ENCODE measurements at regions not wholly inside any gene's neighbourhood (a gene's known extent, or its start where the extent isn't known, plus 50 kb on each side); places are given as distances from the start of the nearest gene placed in this dataset.

DNA sequence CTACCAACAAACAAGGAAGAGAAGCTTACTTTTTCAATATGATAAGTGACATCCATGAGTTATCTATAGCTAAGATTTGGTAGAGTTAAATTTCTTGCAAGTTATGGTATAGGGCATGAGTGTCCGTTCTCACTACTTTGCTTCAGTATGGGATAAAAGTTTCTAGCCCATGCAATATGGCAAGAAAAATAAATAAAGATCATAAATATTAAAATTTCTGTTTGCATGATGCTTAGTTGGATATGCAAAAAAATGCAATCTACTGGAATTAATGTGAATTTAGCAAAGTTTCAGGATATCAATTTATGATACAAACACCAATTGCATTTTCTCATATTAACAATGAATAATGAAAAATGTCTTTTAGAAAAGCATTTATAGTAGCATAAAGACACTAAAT, 148.7 kb upstream of the ADARB2 start:
- intact Hi-C loops (cut with DNase I): no loop called here
- Histone ChIP-seq H3K27me3 (no peaks in the 10 kb centered on the region), H3K9me3 (peaks cover 0 to 40% (median 8%) of the 10 kb centered on the region in 11 donors), H3K27ac (no peak overlapping the region), H3K4me1 (no peaks in the 10 kb centered on the region), H3K4me3 (no peak overlapping the region), H3K36me3 (no peaks in the 10 kb centered on the region)
- 68 to 77% methylated on average over 1 of the region's 1 CpG for whole genome bisulfite sequencing, 2 donors
- ATAC-seq (no peak), DNase-seq (no peak)
- no peak for TF ChIP-seq CTCF (IDR thresholded peaks at IDR 0.05)

GRCh38 chr10:1882728-1883127, 145.4 kb upstream of the ADARB2 start:
- intact Hi-C loops (cut with DNase I): no loop called here
- DNase-seq (no peak), ATAC-seq (no peak)
- no peak overlapping the region for H3K4me3 ChIP-seq
- WGBS, 2 donors: 85% methylated on average over 4 of the region's 4 CpGs
- H3K4me1 ChIP-seq: no peaks in the 10 kb centered on the region
- no peak for TF ChIP-seq CTCF (IDR thresholded peaks at IDR 0.05)
- no peaks in the 10 kb centered on the region for H3K36me3 ChIP-seq
- peaks cover 0 to 28% (median 6%) of the 10 kb centered on the region in 11 donors for H3K9me3 ChIP-seq
- H3K27me3 ChIP-seq: no peaks in the 10 kb centered on the region
- no peak overlapping the region for H3K27ac ChIP-seq

DNA sequence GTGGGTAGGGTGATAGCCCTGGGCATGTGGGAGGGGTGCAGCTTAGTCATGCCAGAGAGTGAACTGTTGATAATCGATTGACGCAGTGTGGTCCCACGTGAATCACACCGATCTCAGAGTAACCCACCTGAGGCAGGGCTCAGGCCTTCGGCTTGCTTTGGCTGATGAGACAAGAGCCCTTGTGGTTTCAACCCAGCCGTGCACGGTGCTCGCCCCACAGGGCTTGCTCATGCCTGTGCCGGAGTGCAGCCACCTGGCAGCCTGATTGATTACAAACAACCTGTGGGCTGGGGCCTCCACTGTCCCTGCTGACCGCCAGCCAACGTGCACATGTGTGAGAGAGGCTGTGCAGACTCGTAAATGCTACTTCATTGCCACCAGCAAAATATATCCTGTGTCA, 144.9 kb upstream of the ADARB2 start:
- Histone ChIP-seq H3K27ac (no peak overlapping the region), H3K4me1 (no peaks in the 10 kb centered on the region), H3K4me3 (no peak overlapping the region), H3K27me3 (no peaks in the 10 kb centered on the region), H3K36me3 (no peaks in the 10 kb centered on the region), H3K9me3 (peaks cover 0 to 24% (median 6%) of the 10 kb centered on the region in 11 donors)
- intact Hi-C loops (cut with DNase I): no loop called here
- 79 to 85% methylated on average over 12 of the region's 12 CpGs for WGBS, 2 donors
- DNase-seq (no peak), ATAC-seq (no peak)
- TF ChIP-seq CTCF (IDR thresholded peaks at IDR 0.05): no peak

DNA sequence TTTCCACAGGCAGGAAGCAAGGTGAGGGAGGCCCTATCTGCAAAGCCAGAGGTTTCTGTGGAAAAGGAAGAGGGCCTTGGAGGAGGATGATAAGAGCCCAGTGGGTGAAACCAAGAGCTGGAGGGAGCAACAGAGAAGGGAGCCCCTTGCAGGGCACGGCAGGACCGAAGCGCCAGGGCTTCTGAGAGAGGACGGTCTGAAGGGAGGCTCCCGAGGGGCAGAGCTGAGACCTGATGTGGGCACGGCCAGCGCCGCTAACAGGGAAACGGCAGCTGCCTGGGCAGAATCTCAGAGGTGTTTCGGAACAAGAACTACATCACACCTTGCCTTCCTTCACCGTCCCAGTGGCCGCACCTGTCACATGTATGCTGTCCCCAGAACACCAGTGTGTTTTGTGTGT, 144.3 kb upstream of the ADARB2 start:
- DNase-seq: no peak

More for the DNA sequence above, 144.3 kb upstream of the ADARB2 start:
- 91 to 93% methylated on average over 12 of the region's 12 CpGs for WGBS, 2 donors
- H3K4me3 ChIP-seq: no peak overlapping the region
- H3K27ac ChIP-seq: no peak overlapping the region
- no peak for ATAC-seq
- TF ChIP-seq CTCF (IDR thresholded peaks at IDR 0.05): no peak
- peaks cover 0 to 20% (median 6%) of the 10 kb centered on the region in 11 donors for H3K9me3 ChIP-seq
- no peaks in the 10 kb centered on the region for H3K27me3 ChIP-seq
- H3K4me1 ChIP-seq: no peaks in the 10 kb centered on the region
- intact Hi-C loops (cut with DNase I): no loop called here
- no peaks in the 10 kb centered on the region for H3K36me3 ChIP-seq
